ENCODE measurements at regions not wholly inside any gene's neighbourhood (a gene's known extent, or its start where the extent isn't known, plus 50 kb on each side); places are given as distances from the start of the nearest gene placed in this dataset.
"Not testable (repeated sequence)": the region's sequence is repeated elsewhere in the genome, so short reads cannot be mapped to it uniquely, and the experiment has no call there.

DNA sequence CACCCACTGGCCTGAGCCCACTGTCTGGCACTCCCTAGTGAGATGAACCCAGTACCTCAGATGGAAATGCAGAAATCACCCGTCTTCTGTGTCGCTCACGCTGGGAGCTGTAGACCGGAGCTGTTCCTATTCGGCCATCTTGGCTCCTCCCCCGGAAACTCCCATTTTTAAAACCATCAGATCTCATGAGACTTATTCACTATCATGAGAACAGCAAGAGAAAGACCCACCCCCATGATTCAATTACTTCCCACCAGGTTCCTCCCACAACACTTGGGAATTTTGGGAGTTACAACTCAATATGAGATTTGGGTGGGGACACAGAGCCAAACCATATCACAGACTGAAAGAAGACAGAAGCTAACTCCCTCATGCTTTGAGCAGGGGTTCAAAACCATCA, 134.5 kb downstream of the SLC39A8 start:
- DNase-seq: not testable (repeated sequence)

DNA sequence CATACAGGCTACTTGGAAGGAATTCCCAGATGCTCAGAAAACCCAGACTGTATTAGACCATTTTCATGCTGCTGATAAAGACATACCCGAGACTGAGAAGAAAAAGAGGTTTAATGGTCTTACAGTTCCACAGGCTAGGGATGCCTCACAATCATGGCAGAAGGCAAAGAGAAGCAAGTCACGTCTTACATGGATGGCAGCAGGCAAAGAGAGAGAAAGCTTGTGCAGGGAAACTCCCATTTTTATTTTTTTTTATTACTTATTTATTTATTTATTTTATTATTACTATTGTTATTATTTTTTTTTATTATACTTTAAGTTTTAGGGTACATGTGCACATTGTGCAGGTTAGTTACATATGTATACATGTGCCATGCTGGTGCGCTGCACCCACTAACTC, 140.6 kb downstream of the SLC39A8 start:
- DNase-seq: not testable (repeated sequence)

GRCh38 chr4:102196221-102196620, 149.1 kb downstream of the SLC39A8 start:
- peak in 2 of 3 donors; percentile 20 to 28 for DNase-seq

DNA sequence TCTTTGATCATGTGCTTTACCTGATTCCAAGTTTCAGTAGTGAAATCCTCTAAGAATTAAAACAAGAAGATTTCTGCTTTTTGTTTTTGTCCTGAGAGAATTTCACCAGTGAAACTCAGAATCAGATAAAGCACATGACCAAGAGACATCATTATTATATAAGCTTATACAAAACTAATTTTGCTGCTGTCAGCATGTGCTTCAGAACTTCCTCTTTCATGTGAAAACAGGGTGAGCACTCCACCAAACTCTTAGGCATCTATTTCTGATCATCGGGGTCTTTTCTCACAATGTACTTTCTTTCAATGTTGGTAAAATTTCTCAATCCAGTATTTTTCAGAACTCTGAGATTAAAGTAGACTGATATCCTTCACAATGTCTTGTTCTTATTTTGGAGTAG, 152.1 kb downstream of the SLC39A8 start:
- DNase-seq: peak in 2 of 3 donors; percentile 2 to 8

DNA sequence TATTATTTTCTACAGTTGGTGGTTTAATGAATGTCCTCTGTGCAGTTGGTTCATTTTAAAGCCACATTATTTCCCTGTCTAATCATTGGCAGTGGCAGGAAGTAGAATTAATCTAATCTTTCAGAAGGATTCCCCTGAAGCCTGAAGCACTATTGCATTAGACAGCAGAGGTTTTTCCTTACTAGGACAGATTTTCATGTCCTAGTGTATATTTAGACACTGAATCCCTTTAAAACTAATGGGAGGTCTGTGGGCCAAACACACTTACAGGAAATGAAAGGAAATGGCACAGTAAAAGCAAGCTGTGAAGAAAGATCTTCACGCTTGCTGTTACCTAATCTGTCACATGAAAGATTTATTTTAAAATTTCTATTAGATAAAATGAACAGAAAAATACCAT, 165.2 kb downstream of the SLC39A8 start:
- DNase-seq: no peak

- DNase-seq: no peak
Measured at GRCh38 chr4:102174719-102175189, 170.5 kb downstream of the SLC39A8 start.

DNA sequence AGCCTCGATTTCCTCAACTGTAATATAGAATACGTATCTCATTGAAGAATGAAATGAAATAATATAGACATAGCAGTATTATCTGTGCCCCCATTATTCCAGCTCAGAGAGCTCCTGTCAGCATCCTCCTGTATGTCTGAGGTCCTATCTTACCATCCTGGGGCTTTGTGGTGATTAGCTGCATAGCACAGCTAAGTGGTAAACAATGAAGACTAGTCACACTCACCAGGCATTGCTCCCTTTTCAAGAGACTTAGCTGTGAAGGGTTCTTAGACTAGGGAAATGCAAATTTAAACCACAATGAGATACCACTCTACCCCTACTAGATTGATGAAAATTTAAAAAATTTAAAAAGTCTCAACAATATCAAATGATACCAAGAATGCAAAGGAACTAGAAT, 172.9 kb downstream of the SLC39A8 start:
- no peak for DNase-seq

GRCh38 chr4:102170910-102171309, 174.4 kb downstream of the SLC39A8 start:
- no peak for DNase-seq

DNA sequence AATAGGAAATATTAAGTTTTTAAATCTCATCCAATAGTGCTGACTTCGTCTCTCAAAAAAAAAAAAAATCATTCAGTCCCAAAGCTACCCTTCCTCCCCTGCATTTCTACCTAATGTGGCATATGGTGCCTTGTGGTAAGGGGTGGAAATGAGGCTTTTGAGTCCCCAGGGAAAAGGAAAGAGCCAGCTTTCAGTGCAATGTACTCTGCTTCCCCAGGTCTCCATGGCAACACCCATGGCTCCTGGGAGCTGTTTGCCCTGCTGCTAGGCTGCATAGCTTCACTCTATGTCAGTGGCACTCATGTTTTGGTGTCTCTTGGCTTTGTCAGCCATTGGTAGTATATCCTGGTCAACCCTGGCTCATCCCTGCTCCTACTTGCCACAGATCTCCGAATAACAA, 175.9 kb downstream of the SLC39A8 start:
- DNase-seq: no peak

- DNase-seq: no peak
Measured at GRCh38 chr4:102168580-102168979, 176.7 kb downstream of the SLC39A8 start.

DNA sequence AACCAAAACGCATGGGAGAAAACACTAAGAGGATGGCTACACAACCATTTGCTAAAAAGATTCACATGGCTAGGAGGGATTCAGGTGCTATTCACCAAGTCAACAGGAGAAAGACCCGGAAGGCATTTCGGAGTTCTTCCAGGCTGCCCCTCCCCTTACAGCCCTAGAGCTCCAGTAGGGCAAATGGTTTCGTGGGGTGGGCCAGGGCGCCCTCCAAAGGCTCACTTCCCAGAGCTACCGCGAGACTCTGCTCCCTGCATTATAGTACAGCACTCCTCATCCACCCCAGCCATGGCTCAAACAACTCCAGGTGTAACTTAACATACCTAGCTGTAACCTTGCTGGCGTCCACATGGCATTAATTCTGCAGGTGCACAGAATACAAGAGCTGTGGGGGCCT, 179.7 kb downstream of the SLC39A8 start:
- DNase-seq: no peak

GRCh38 chr4:102163404-102164140, 181.7 kb downstream of the SLC39A8 start:
- no peak for DNase-seq

GRCh38 chr4:102157984-102158383, 187.3 kb downstream of the SLC39A8 start:
- DNase-seq: no peak

DNA sequence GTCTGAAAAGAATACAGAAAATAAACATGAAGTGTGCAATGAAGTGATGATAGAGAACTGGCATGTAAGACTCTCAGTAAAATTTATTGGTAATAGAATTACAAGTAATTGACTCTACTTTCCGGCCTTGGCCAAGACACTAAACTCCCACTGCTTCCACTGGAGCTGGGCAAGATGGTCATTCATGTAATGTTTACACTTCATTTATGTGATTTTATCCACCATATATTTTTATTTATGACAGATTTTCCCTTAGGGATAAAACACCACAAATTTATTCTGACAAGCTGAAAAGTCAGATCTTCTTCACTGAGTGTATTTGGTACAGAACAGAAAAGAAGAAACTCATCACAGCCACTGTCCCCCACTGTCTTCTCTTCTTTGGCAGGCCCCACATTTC, 191.9 kb downstream of the SLC39A8 start:
- DNase-seq: no peak

DNA sequence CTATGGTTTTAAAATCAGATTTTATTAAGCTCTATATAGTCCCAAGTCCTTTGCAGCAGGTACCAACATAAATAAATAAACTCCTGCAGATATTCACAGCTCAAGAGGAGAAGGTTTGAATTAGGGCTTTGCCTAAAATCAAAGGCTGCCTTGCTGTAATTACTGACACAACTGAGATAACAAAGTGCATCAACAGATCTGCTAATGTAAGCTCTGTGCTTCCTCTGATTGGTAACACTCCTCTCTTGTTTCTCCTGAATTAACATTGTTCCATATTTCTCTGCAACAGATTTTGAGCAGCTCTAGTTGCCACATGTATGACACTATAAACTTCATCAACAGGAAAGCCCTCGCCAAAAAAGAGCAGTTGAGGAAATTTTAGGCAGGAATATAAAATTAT, 193.6 kb downstream of the SLC39A8 start:
- DNase-seq: no peak

- DNase-seq: no peak
Measured at GRCh38 chr4:102143433-102143832, 201.8 kb downstream of the SLC39A8 start.

GRCh38 chr4:102141842-102142241, 203.4 kb downstream of the SLC39A8 start:
- DNase-seq: no peak

GRCh38 chr4:102139932-102140331, 205.3 kb downstream of the SLC39A8 start:
- no peak for DNase-seq

- no peak for DNase-seq
Measured at GRCh38 chr4:102139132-102139573, 206.1 kb downstream of the SLC39A8 start.

GRCh38 chr4:102137217-102137616, 208.1 kb downstream of the SLC39A8 start:
- no peak for DNase-seq

GRCh38 chr4:102129810-102130209, 215.5 kb downstream of the SLC39A8 start:
- no peak for DNase-seq
